ENCODE measurements at regions not wholly inside any gene's neighbourhood (a gene's known extent, or its start where the extent isn't known, plus 50 kb on each side); places are given as distances from the start of the nearest gene placed in this dataset.

DNA sequence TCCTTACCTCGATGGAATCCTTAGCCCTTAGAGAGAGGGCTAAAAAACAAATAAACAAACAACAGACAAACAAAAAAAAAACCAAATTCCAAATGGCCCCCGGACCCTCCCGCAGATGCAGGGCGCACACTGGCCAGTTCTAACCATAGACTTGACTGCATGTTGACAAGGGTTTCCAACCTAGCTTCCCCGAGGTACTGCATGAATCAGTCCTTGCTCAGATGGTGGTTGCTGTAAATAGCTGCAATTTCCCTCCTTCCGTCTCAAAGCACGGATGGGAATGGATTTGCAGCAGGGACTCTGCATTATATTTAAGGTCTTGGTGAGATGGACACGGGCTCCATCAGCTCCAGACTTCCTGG is 162.8 kb downstream of the CD47 start:
- DNase-seq: no peak

DNA sequence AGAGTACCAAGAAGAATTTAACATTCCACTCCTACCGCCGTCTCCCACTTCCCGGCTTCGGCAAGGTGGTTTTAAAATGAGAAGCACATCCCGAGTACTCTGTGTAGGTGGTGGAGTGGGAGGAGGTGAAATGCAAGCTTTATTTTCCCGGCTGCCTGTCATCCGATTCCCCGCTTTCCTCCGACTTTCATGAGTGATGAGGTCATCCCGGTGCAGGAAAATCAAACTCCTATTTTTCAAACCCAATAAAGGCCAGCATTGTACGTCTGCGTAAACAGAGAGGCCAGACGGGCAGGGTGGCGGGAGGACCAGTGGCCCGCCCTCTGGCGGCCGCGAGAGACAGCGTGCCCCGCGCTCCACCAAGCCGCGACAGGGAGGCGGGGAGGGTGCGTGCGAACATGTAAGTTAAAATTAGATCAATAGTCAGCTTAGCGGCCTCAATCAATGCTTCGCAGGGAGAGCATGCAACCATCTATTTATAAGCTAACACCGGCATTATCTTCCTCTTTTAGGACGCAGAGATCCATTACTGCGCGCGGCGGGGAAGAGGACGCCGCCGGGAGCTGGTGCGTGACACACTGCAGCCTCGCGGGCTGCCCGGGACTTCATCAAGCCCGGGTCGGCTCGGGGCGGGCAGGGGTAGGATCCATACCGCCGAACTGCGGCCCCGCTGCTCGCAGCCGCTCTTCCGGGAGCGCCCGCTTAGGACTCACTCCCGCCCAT is 163.3 kb downstream of the CD47 start:
- Histone ChIP-seq H3K27me3 (no peaks in the 10 kb centered on the region), H3K36me3 (no peaks in the 10 kb centered on the region), H3K27ac (no peak overlapping the region), H3K9me3 (no peaks in the 10 kb centered on the region), H3K4me1 (no peaks in the 10 kb centered on the region), H3K9ac (ENCODE audit: low read depth in 2 of 2, low read length in 2 of 2) (peak overlapping the region in 1 of 2 donors; percentile 43), H3K4me3 (peak overlapping the region; percentile 47)
- DNase-seq: peak; percentile 69
- intact Hi-C loops (cut with DNase I): loop anchor here (10.0 kb wide), 1 partner anchor 353 kb away; no protein-coding TSS in a partner anchor
- TF ChIP-seq, protein P1, sequence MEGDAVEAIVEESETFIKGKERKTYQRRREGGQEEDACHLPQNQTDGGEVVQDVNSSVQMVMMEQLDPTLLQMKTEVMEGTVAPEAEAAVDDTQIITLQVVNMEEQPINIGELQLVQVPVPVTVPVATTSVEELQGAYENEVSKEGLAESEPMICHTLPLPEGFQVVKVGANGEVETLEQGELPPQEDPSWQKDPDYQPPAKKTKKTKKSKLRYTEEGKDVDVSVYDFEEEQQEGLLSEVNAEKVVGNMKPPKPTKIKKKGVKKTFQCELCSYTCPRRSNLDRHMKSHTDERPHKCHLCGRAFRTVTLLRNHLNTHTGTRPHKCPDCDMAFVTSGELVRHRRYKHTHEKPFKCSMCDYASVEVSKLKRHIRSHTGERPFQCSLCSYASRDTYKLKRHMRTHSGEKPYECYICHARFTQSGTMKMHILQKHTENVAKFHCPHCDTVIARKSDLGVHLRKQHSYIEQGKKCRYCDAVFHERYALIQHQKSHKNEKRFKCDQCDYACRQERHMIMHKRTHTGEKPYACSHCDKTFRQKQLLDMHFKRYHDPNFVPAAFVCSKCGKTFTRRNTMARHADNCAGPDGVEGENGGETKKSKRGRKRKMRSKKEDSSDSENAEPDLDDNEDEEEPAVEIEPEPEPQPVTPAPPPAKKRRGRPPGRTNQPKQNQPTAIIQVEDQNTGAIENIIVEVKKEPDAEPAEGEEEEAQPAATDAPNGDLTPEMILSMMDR (IDR thresholded peaks at IDR 0.05): peak; percentile 88

More for the DNA sequence above, 162.8 kb downstream of the CD47 start:
- peak overlapping the region; percentile 47 for H3K4me3 ChIP-seq
- no peaks in the 10 kb centered on the region for H3K9me3 ChIP-seq
- no peak overlapping the region for H3K27ac ChIP-seq
- no peaks in the 10 kb centered on the region for H3K27me3 ChIP-seq
- no peaks in the 10 kb centered on the region for H3K36me3 ChIP-seq
- H3K4me1 ChIP-seq: no peaks in the 10 kb centered on the region
- intact Hi-C loops (cut with DNase I): loop anchor here (10.0 kb wide), 1 partner anchor 353 kb away; no protein-coding TSS in a partner anchor
- TF ChIP-seq, protein P1 (IDR thresholded peaks at IDR 0.05): no peak
- H3K9ac ChIP-seq (ENCODE audit: low read depth in 2 of 2, low read length in 2 of 2): no peak overlapping the region

DNA sequence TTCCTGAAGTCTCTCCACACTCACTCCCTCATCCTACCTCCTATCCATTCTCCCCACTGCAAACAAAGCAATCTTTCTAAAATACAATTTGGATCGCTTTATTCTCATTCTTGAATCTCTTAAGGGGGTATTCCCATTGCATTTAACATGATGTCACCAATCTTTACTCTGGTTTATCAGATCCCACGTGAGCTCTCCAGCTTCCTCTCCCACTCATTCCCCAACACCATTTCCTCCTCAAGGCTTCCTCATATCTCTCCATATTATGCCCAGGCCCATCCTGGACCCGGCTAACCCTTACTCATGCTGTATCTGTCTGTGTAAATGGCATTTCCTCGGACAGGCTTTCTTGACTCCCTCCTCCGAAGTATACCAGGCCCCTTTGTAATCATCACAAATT is 165.0 kb downstream of the CD47 start:
- H3K9ac ChIP-seq (ENCODE audit: low read depth in 2 of 2, low read length in 2 of 2): no peak overlapping the region
- H3K4me1 ChIP-seq: no peaks in the 10 kb centered on the region
- TF ChIP-seq, protein P1 (IDR thresholded peaks at IDR 0.05): no peak
- H3K9me3 ChIP-seq: no peaks in the 10 kb centered on the region
- intact Hi-C loops (cut with DNase I): loop anchor here (10.0 kb wide), 1 partner anchor 351 kb away; no protein-coding TSS in a partner anchor
- no peak for DNase-seq
- no peaks in the 10 kb centered on the region for H3K27me3 ChIP-seq
- no peaks in the 10 kb centered on the region for H3K36me3 ChIP-seq
- no peak overlapping the region for H3K27ac ChIP-seq
- no peak overlapping the region for H3K4me3 ChIP-seq

DNA sequence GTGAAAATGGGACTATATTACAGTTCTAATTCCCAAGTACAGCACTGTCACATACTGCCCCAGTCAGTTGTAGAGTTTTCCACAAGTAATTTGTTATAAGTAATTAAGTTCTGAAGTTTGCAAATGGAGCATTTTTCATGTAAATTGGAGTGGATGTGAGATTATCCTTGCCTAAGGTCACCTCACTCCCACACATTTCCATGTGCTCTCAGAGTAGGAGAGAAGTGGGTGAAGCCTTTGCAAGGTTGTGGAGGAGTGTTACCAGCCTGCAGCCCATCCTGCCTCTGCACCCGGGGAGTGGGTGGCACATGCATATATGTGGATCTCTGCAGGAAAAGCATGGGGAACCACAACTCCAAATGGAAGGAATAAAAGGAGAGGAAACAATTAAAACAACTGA is 169.8 kb downstream of the CD47 start:
- TF ChIP-seq, protein P1 (IDR thresholded peaks at IDR 0.05): no peak
- H3K9ac ChIP-seq (ENCODE audit: low read depth in 2 of 2, low read length in 2 of 2): no peak overlapping the region
- no peaks in the 10 kb centered on the region for H3K36me3 ChIP-seq
- H3K4me1 ChIP-seq: no peaks in the 10 kb centered on the region
- H3K27me3 ChIP-seq: no peaks in the 10 kb centered on the region
- H3K27ac ChIP-seq: no peak overlapping the region
- H3K9me3 ChIP-seq: no peaks in the 10 kb centered on the region
- intact Hi-C loops (cut with DNase I): loop anchor here (10.0 kb wide), 1 partner anchor 346 kb away; no protein-coding TSS in a partner anchor
- no peak for DNase-seq
- no peak overlapping the region for H3K4me3 ChIP-seq

DNA sequence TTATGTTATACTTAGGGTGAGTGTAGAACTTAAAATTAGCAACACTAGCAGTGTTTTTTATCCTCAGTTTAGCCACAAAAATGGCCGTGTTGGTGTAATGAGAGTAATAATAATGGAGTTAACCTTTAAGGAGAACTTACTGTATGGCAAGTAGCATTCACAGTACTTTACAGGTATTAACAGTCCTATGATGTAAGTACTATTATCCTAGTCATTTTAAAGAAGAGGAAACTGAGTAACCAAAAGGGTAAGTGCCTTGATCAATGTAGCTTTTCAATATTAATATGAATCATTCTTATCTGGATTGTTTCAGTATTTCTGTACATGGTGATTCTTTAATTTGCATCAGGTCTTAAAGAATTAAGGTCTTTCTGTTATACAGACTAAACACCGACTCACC is 170.3 kb downstream of the CD47 start:
- Histone ChIP-seq H3K9me3 (no peaks in the 10 kb centered on the region), H3K27me3 (no peaks in the 10 kb centered on the region), H3K36me3 (no peaks in the 10 kb centered on the region), H3K4me3 (no peak overlapping the region), H3K9ac (ENCODE audit: low read depth in 2 of 2, low read length in 2 of 2) (no peak overlapping the region), H3K27ac (no peak overlapping the region), H3K4me1 (no peaks in the 10 kb centered on the region)
- TF ChIP-seq, protein P1 (IDR thresholded peaks at IDR 0.05): no peak
- intact Hi-C loops (cut with DNase I): loop anchor here (10.0 kb wide), 1 partner anchor 346 kb away; no protein-coding TSS in a partner anchor
- DNase-seq: no peak

Measured in colonic mucosa (tissue), 4 donors.